Mesendoderm (in vitro differentiated cells): ENCODE measurements at regions not wholly inside any gene's neighbourhood (a gene's known extent, or its start where the extent isn't known, plus 50 kb on each side); places are given as distances from the start of the nearest gene placed in this dataset.

Experiments
- DNase-seq: peaks from one replicate; pipeline ENCODE4 v3.0.0; 2013
- H2AK5ac ChIP-seq: 2 replicates; pipeline ENCODE4 v1.6.1; 2013; ENCODE audit warnings: low read length, inconsistent platforms
- H2BK120ac ChIP-seq: 2 replicates; pipeline ENCODE4 v1.6.1; 2013; ENCODE audit warnings: low read depth, mild to moderate bottlenecking, low read length, moderate library complexity, mixed read lengths
- H2BK15ac ChIP-seq: replicated peaks from 2 replicates; pipeline ENCODE4 v1.6.1; 2013; ENCODE audit warnings: low read depth, mild to moderate bottlenecking, moderate library complexity
- H2BK5ac ChIP-seq: 2 replicates; pipeline ENCODE4 v1.6.1; 2013; ENCODE audit warnings: low read length, inconsistent platforms
- H3K18ac ChIP-seq: 2 replicates; pipeline ENCODE4 v1.6.1; 2013; ENCODE audit warnings: mild to moderate bottlenecking, low read length, mixed read lengths
- H3K23ac ChIP-seq: one replicate; pipeline ENCODE4 v1.6.1; 2013; ENCODE audit warnings: low read length
- H3K27ac ChIP-seq: 2 replicates; pipeline ENCODE4 v1.5.1; 2013; ENCODE audit warnings: low read depth, mild to moderate bottlenecking, inconsistent platforms, low read length, moderate library complexity
- H3K27me3 ChIP-seq: 2 replicates; pipeline ENCODE4 v1.6.1; 2013; ENCODE audit warnings: low read length, control low read depth, mild to moderate bottlenecking, inconsistent platforms; ENCODE audit not compliant: insufficient read depth, poor library complexity
- H3K36me3 ChIP-seq: 2 replicates; pipeline ENCODE4 v1.6.1; 2013; ENCODE audit warnings: low read length, inconsistent platforms; ENCODE audit not compliant: control insufficient read depth, insufficient read depth
- H3K4ac ChIP-seq: one replicate; pipeline ENCODE4 v1.6.1; 2013; ENCODE audit warnings: low read depth, mild to moderate bottlenecking, low read length, moderate library complexity
- H3K4me1 ChIP-seq: 2 replicates; pipeline ENCODE4 v1.6.1; 2013; ENCODE audit warnings: low read depth, low read length, inconsistent platforms; ENCODE audit not compliant: control insufficient read depth
- H3K4me2 ChIP-seq: 2 replicates; pipeline ENCODE4 v1.6.1; 2013; ENCODE audit warnings: low read length
- H3K4me3 ChIP-seq: 2 replicates; pipeline ENCODE4 v1.5.1; 2013; ENCODE audit warnings: mild to moderate bottlenecking, low read length
- H3K56ac ChIP-seq: one replicate; pipeline ENCODE4 v1.6.1; 2013; ENCODE audit warnings: low read length
- H3K79me1 ChIP-seq: 2 replicates; pipeline ENCODE4 v1.6.1; 2013; ENCODE audit warnings: low read length, inconsistent platforms
- H3K79me2 ChIP-seq: 2 replicates; pipeline ENCODE4 v1.6.1; 2013; ENCODE audit warnings: mild to moderate bottlenecking, low read length; ENCODE audit not compliant: control insufficient read depth, insufficient read depth
- H3K9ac ChIP-seq: 2 replicates; pipeline ENCODE4 v1.6.1; 2013; ENCODE audit warnings: low read length, inconsistent platforms
- H4K5ac ChIP-seq: one replicate; pipeline ENCODE4 v1.6.1; 2013; ENCODE audit warnings: low read length
- H4K8ac ChIP-seq: one replicate; pipeline ENCODE4 v1.6.1; 2013; ENCODE audit warnings: low read depth, mild to moderate bottlenecking, control low read depth, low read length, moderate library complexity
- WGBS: extraction: QIAGEN DNeasy Blood & Tissue Kit; methylation state at CpG from one replicate; pipeline ENCODE4 v1.1.7; 2013; ENCODE audit warnings: low lambda C conversion rate, missing lambda C conversion rate; ENCODE audit not compliant: insufficient coverage; ENCODE audit errors: extremely low coverage; 5-methylcytosine and 5-hydroxymethylcytosine counted together

- Histone ChIP-seq H3K79me1 (no peaks in the 10 kb centered on the region), H3K18ac (peak overlapping the region; percentile 60), H3K79me2 (no peaks in the 10 kb centered on the region), H4K8ac (no peak overlapping the region), H4K5ac (no peak overlapping the region), H3K4me2 (no peak overlapping the region), H3K4me1 (no peaks in the 10 kb centered on the region), H3K36me3 (no peaks in the 10 kb centered on the region), H2BK120ac (no peak overlapping the region), H3K9ac (no peak overlapping the region), H3K27me3 (no peaks in the 10 kb centered on the region), H3K4ac (no peak overlapping the region), H3K23ac (no peak overlapping the region), H3K56ac (no peak overlapping the region), H2AK5ac (no peak overlapping the region), H2BK15ac (no peak overlapping the region), H3K4me3 (no peak overlapping the region), H2BK5ac (no peak overlapping the region), H3K27ac (no peak overlapping the region)
- peak; percentile 79 for DNase-seq
- no CpG with 5 or more reads among the region's 23 CpGs for WGBS
Measured at GRCh38 chr3:84547971-84548970, 410.5 kb upstream of the CADM2 start.

- H3K4me2 ChIP-seq: no peak overlapping the region
- H3K4me1 ChIP-seq: no peaks in the 10 kb centered on the region
- H3K56ac ChIP-seq: no peak overlapping the region
- no peak overlapping the region for H3K23ac ChIP-seq
- H3K27me3 ChIP-seq: no peaks in the 10 kb centered on the region
- H3K18ac ChIP-seq: no peak overlapping the region
- no peak overlapping the region for H3K9ac ChIP-seq
- DNase-seq: no peak
- no peak overlapping the region for H2BK120ac ChIP-seq
- H4K5ac ChIP-seq: no peak overlapping the region
- no peak overlapping the region for H3K4ac ChIP-seq
- H2BK5ac ChIP-seq: no peak overlapping the region
- no peak overlapping the region for H2AK5ac ChIP-seq
- no CpG with 5 or more reads among the region's 2 CpGs for WGBS
- no peaks in the 10 kb centered on the region for H3K79me2 ChIP-seq
- H3K4me3 ChIP-seq: no peak overlapping the region
- H3K36me3 ChIP-seq: no peaks in the 10 kb centered on the region
- no peaks in the 10 kb centered on the region for H3K79me1 ChIP-seq
- H3K27ac ChIP-seq: no peak overlapping the region
- no peak overlapping the region for H2BK15ac ChIP-seq
- H4K8ac ChIP-seq: no peak overlapping the region
Measured at GRCh38 chr3:84555629-84556028, 403.2 kb upstream of the CADM2 start.

DNA sequence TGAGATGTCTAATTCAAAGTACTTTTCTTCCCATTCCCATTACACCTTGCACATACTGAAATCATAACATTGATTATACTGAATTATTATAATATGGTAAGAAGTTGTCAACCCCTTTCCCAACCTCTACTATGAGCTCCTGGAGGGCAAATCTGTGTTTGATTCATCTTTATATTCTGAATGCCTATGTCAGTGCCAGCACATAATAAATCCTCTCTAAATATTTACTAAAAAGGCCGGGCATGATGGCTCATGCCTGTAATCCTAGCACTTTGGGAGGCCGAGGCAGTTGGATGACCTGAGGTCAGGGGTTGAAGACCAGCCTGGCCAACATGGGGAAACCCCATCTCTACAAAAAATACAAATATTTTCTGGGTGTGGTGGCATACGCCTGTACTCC, 392.5 kb upstream of the CADM2 start:
- no peaks in the 10 kb centered on the region for H3K4me1 ChIP-seq
- H4K5ac ChIP-seq: no peak overlapping the region
- no peak overlapping the region for H2AK5ac ChIP-seq
- WGBS: no CpG with 5 or more reads among the region's 3 CpGs
- H3K4ac ChIP-seq: no peak overlapping the region
- H3K27me3 ChIP-seq: no peaks in the 10 kb centered on the region
- H3K56ac ChIP-seq: no peak overlapping the region
- H2BK15ac ChIP-seq: no peak overlapping the region
- no peaks in the 10 kb centered on the region for H3K36me3 ChIP-seq
- H3K23ac ChIP-seq: no peak overlapping the region
- no peak overlapping the region for H3K9ac ChIP-seq
- H3K27ac ChIP-seq: no peak overlapping the region
- H2BK120ac ChIP-seq: no peak overlapping the region
- no peaks in the 10 kb centered on the region for H3K79me1 ChIP-seq
- DNase-seq: no peak
- H3K79me2 ChIP-seq: no peaks in the 10 kb centered on the region
- no peak overlapping the region for H3K4me3 ChIP-seq
- H3K4me2 ChIP-seq: no peak overlapping the region
- no peak overlapping the region for H4K8ac ChIP-seq
- H3K18ac ChIP-seq: no peak overlapping the region
- no peak overlapping the region for H2BK5ac ChIP-seq

- Histone ChIP-seq H3K4me3 (no peak overlapping the region), H3K27me3 (no peaks in the 10 kb centered on the region), H4K5ac (no peak overlapping the region), H2BK120ac (no peak overlapping the region), H3K18ac (no peak overlapping the region), H3K4me2 (no peak overlapping the region), H3K36me3 (no peaks in the 10 kb centered on the region), H3K4me1 (no peaks in the 10 kb centered on the region), H3K56ac (no peak overlapping the region), H2BK5ac (no peak overlapping the region), H4K8ac (no peak overlapping the region), H2BK15ac (no peak overlapping the region), H3K9ac (no peak overlapping the region), H3K23ac (no peak overlapping the region), H3K4ac (no peak overlapping the region), H2AK5ac (no peak overlapping the region), H3K79me1 (no peaks in the 10 kb centered on the region), H3K79me2 (no peaks in the 10 kb centered on the region), H3K27ac (no peak overlapping the region)
- WGBS: no CpG with 5 or more reads among the region's 4 CpGs
- no peak for DNase-seq
Measured at GRCh38 chr3:84567796-84568195, 391.0 kb upstream of the CADM2 start.

GRCh38 chr3:84573962-84574361, 384.8 kb upstream of the CADM2 start:
- H3K79me2 ChIP-seq: no peaks in the 10 kb centered on the region
- WGBS: no CpG with 5 or more reads among the region's 1 CpG
- no peak overlapping the region for H4K5ac ChIP-seq
- H3K23ac ChIP-seq: no peak overlapping the region
- H2AK5ac ChIP-seq: no peak overlapping the region
- no peak overlapping the region for H3K4ac ChIP-seq
- DNase-seq: no peak
- no peaks in the 10 kb centered on the region for H3K4me1 ChIP-seq
- H3K27me3 ChIP-seq: no peaks in the 10 kb centered on the region
- no peaks in the 10 kb centered on the region for H3K79me1 ChIP-seq
- no peak overlapping the region for H3K4me3 ChIP-seq
- H3K27ac ChIP-seq: no peak overlapping the region
- no peaks in the 10 kb centered on the region for H3K36me3 ChIP-seq
- H3K56ac ChIP-seq: no peak overlapping the region
- H2BK5ac ChIP-seq: no peak overlapping the region
- no peak overlapping the region for H2BK15ac ChIP-seq
- no peak overlapping the region for H3K4me2 ChIP-seq
- no peak overlapping the region for H2BK120ac ChIP-seq
- no peak overlapping the region for H4K8ac ChIP-seq
- no peak overlapping the region for H3K18ac ChIP-seq
- no peak overlapping the region for H3K9ac ChIP-seq
